Neuronal stem cell (in vitro differentiated cells): ENCODE measurements at regions not wholly inside any gene's neighbourhood (a gene's known extent, or its start where the extent isn't known, plus 50 kb on each side); places are given as distances from the start of the nearest gene placed in this dataset.

Experiments
- DNase-seq: peaks from one replicate; pipeline ENCODE4 v3.0.0-alpha.2; 2013; ENCODE audit warnings: low spot score
- H2AFZ ChIP-seq: one replicate; pipeline ENCODE4 v1.6.1; 2013; ENCODE audit warnings: mild to moderate bottlenecking, low read length, inconsistent platforms
- H2AK5ac ChIP-seq: 2 replicates; pipeline ENCODE4 v1.6.1; 2013; ENCODE audit warnings: low read depth, mild to moderate bottlenecking, inconsistent platforms, low read length, moderate library complexity, mixed read lengths
- H2BK120ac ChIP-seq: 2 replicates; pipeline ENCODE4 v1.6.1; 2013; ENCODE audit warnings: low read depth, mild to moderate bottlenecking, inconsistent platforms, low read length, moderate library complexity, mixed read lengths
- H2BK12ac ChIP-seq: one replicate; pipeline ENCODE4 v1.6.1; 2013; ENCODE audit warnings: low read length, inconsistent platforms
- H2BK15ac ChIP-seq: 2 replicates; pipeline ENCODE4 v1.6.1; 2013; ENCODE audit warnings: mild to moderate bottlenecking, low read length, inconsistent platforms, mixed read lengths
- H2BK5ac ChIP-seq: one replicate; pipeline ENCODE4 v1.6.1; 2013; ENCODE audit warnings: inconsistent platforms, mild to moderate bottlenecking, low read length, moderate library complexity
- H3K14ac ChIP-seq: one replicate; pipeline ENCODE4 v1.6.1; 2013; ENCODE audit warnings: low read length, inconsistent platforms
- H3K18ac ChIP-seq: 2 replicates; pipeline ENCODE4 v1.6.1; 2013; ENCODE audit warnings: low read length, inconsistent platforms
- H3K23ac ChIP-seq: 2 replicates; pipeline ENCODE4 v1.6.1; 2013; ENCODE audit warnings: low read depth, mild to moderate bottlenecking, mixed read lengths, low read length, inconsistent platforms; ENCODE audit not compliant: poor library complexity
- H3K27ac ChIP-seq: replicated peaks from 3 replicates; pipeline ENCODE4 v1.5.1; 2013; ENCODE audit warnings: low read length, inconsistent platforms
- H3K27me3 ChIP-seq, 3 experiments: 2 replicates each; pipeline ENCODE4 v1.6.1; 2013; ENCODE audit warnings: low read length in 3 of 3, mild to moderate bottlenecking in 2 of 3, inconsistent platforms in 1 of 3, low read depth in 1 of 3, mixed read lengths in 1 of 3, moderate library complexity in 1 of 3; ENCODE audit not compliant: control insufficient read depth in 3 of 3, insufficient read depth in 3 of 3
- H3K36me3 ChIP-seq, 2 donors: replicated peaks in 1 of 2; 2 replicates each; pipeline ENCODE4 v1.6.1; 2013; ENCODE audit warnings: low read length in 2 of 2; ENCODE audit not compliant: control insufficient read depth in 2 of 2, insufficient read depth in 2 of 2
- H3K4ac ChIP-seq: 2 replicates; pipeline ENCODE4 v1.6.1; 2013; ENCODE audit warnings: inconsistent platforms, mild to moderate bottlenecking, low read length, moderate library complexity
- H3K4me1 ChIP-seq, 2 donors: 1 replicate in 1 of 2; 2 replicates in 1 of 2; pipeline ENCODE4 v1.6.1; 2013; ENCODE audit warnings: low read length in 2 of 2, low read depth in 1 of 2; ENCODE audit not compliant: control insufficient read depth in 2 of 2, insufficient read depth in 1 of 2
- H3K4me2 ChIP-seq: one replicate; pipeline ENCODE4 v1.6.1; 2013; ENCODE audit warnings: mild to moderate bottlenecking, low read length, inconsistent platforms; ENCODE audit not compliant: insufficient read depth, poor library complexity, severe bottlenecking
- H3K4me3 ChIP-seq, 2 donors: 2 replicates each; pipeline ENCODE4 v1.5.1; 2013; ENCODE audit warnings: low read length in 2 of 2, mild to moderate bottlenecking in 2 of 2, inconsistent platforms in 1 of 2, moderate library complexity in 1 of 2
- H3K79me1 ChIP-seq: one replicate; pipeline ENCODE4 v1.6.1; 2013; ENCODE audit warnings: low read depth, mild to moderate bottlenecking, inconsistent platforms, low read length, moderate library complexity
- H3K9ac ChIP-seq: one replicate; pipeline ENCODE4 v1.6.1; 2013; ENCODE audit warnings: mild to moderate bottlenecking, low read depth, low read length, inconsistent platforms; ENCODE audit not compliant: poor library complexity
- H3K9me3 ChIP-seq, 2 donors: replicated peaks in 1 of 2; 2 replicates each; pipeline versions ENCODE3 to v1.6.1; 2013; ENCODE audit warnings: low read length in 2 of 2, mild to moderate bottlenecking in 2 of 2, inconsistent platforms in 1 of 2, low read depth in 1 of 2, mixed read lengths in 1 of 2, moderate library complexity in 1 of 2; ENCODE audit not compliant: control insufficient read depth in 2 of 2, insufficient read depth in 1 of 2
- H4K8ac ChIP-seq: one replicate; pipeline ENCODE4 v1.6.1; 2013; ENCODE audit warnings: low read depth, mild to moderate bottlenecking, inconsistent platforms, low read length, moderate library complexity
- H4K91ac ChIP-seq: one replicate; pipeline ENCODE4 v1.6.1; 2013; ENCODE audit warnings: low read length, low read depth, mild to moderate bottlenecking, inconsistent platforms; ENCODE audit not compliant: poor library complexity
- whole genome bisulfite sequencing, 2 donors: extraction: QIAGEN DNeasy Blood & Tissue Kit; methylation state at CpG; one replicate each; pipeline ENCODE4 v1.1.7; 2013; ENCODE audit warnings: missing lambda C conversion rate in 2 of 2, mixed read lengths in 1 of 2; ENCODE audit not compliant: insufficient read length in 2 of 2, insufficient replicate concordance in 1 of 2; ENCODE audit errors: extremely low coverage in 2 of 2; 5-methylcytosine and 5-hydroxymethylcytosine counted together

DNA sequence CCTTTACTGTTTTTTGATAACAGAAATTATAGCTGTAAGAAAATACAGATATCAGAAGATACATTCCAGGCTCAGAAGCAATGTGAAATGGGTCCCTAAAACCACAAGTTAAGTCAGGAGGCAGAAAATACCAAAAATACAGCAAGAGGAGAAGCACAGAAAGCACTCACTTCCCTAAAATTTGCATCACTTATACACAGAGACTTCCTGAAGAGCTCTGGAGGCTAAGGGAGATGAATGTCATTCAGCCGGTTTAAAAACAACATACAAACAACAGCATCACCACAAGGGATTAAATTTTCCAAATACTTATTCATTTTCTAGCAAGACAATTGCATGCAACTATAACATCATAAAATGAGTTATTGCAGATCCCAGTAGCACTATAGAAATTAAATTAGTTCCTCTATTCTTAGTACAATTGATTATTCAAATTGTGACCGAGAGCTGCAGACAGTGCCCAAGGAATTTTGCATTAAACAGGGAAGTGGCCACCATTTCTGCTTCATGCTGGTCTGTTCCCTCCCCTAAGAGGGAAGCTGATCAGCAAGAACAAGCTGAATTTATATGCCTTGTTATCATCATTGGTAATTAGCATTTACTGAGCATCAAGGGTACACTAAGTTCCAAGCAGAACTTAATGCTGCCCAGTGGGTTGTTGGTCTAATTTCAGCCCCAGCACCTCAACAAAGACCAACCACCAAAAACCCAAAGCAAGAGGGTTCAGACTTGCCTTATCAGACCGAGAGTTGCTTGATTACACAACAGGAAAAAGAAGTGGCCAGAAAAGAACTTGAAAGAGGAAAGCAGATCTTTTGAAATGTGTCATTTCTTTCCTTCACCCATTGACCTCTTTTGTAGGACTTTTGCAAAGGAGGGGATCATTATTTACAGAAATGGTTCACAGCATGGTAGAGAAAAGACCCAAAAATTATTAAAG is 140.7 kb downstream of the KCTD12 start:
- no peak overlapping the region for H2BK12ac ChIP-seq
- H3K14ac ChIP-seq, result no peak overlapping the region
- no peak overlapping the region for H3K23ac ChIP-seq
- H3K4ac ChIP-seq, result no peak overlapping the region
- no peaks in the 10 kb centered on the region for H3K9me3 ChIP-seq
- no peaks in the 10 kb centered on the region for H3K36me3 ChIP-seq
- no peaks in the 10 kb centered on the region for H3K79me1 ChIP-seq
- H2BK120ac ChIP-seq, result no peak overlapping the region
- no peaks in the 10 kb centered on the region for H3K4me1 ChIP-seq
- no peak overlapping the region for H4K91ac ChIP-seq
- no peaks in the 10 kb centered on the region for H3K27me3 ChIP-seq
- no peak overlapping the region for H4K8ac ChIP-seq
- H3K18ac ChIP-seq, result no peak overlapping the region
- no peak overlapping the region for H2AK5ac ChIP-seq
- no peak overlapping the region for H3K9ac ChIP-seq
- H2AFZ ChIP-seq, result no peak overlapping the region
- no peak overlapping the region for H3K4me3 ChIP-seq
- H2BK15ac ChIP-seq, result no peak overlapping the region
- no peak for DNase-seq
- no peak overlapping the region for H3K4me2 ChIP-seq
- no peak overlapping the region for H2BK5ac ChIP-seq
- no CpG with 5 or more reads among the region's 3 CpGs for WGBS, 2 donors
- no peak overlapping the region for H3K27ac ChIP-seq

- WGBS, 2 donors, result no CpG with 5 or more reads among the region's 1 CpG
- Histone ChIP-seq H4K8ac (no peak overlapping the region), H2BK12ac (no peak overlapping the region)
These were observed 144.6 kb downstream of the KCTD12 start for GRCh38 chr13:76741624-76742023.

GRCh38 chr13:76741046-76741445 is 145.2 kb downstream of the KCTD12 start:
- no peak overlapping the region for H3K14ac ChIP-seq
- no peaks in the 10 kb centered on the region for H3K4me1 ChIP-seq
- WGBS, 2 donors, result no CpG with 5 or more reads among the region's 1 CpG
- H3K9me3 ChIP-seq, result no peaks in the 10 kb centered on the region
- no peak for DNase-seq
- H2AK5ac ChIP-seq, result no peak overlapping the region
- H3K4me2 ChIP-seq, result no peak overlapping the region
- no peaks in the 10 kb centered on the region for H3K79me1 ChIP-seq
- H2AFZ ChIP-seq, result no peak overlapping the region
- H3K36me3 ChIP-seq, result no peaks in the 10 kb centered on the region
- H2BK120ac ChIP-seq, result no peak overlapping the region
- H4K91ac ChIP-seq, result no peak overlapping the region
- no peak overlapping the region for H3K4me3 ChIP-seq
- H3K23ac ChIP-seq, result no peak overlapping the region
- no peak overlapping the region for H3K9ac ChIP-seq
- H3K18ac ChIP-seq, result no peak overlapping the region
- no peak overlapping the region for H2BK12ac ChIP-seq
- no peak overlapping the region for H3K27ac ChIP-seq
- no peak overlapping the region for H2BK5ac ChIP-seq
- no peaks in the 10 kb centered on the region for H3K27me3 ChIP-seq
- H4K8ac ChIP-seq, result no peak overlapping the region
- H2BK15ac ChIP-seq, result no peak overlapping the region
- no peak overlapping the region for H3K4ac ChIP-seq

More at GRCh38 chr13:76741624-76742023, 144.6 kb downstream of the KCTD12 start:
- H3K23ac ChIP-seq, result no peak overlapping the region
- no peaks in the 10 kb centered on the region for H3K36me3 ChIP-seq
- no peak overlapping the region for H2BK15ac ChIP-seq
- H2AK5ac ChIP-seq, result no peak overlapping the region
- no peaks in the 10 kb centered on the region for H3K4me1 ChIP-seq
- H3K27ac ChIP-seq, result no peak overlapping the region
- H3K4ac ChIP-seq, result no peak overlapping the region
- H3K18ac ChIP-seq, result no peak overlapping the region
- no peaks in the 10 kb centered on the region for H3K9me3 ChIP-seq
- H2AFZ ChIP-seq, result no peak overlapping the region
- no peak overlapping the region for H3K4me3 ChIP-seq
- no peak overlapping the region for H3K9ac ChIP-seq
- H2BK120ac ChIP-seq, result no peak overlapping the region
- H3K14ac ChIP-seq, result no peak overlapping the region
- H2BK5ac ChIP-seq, result no peak overlapping the region
- H4K91ac ChIP-seq, result no peak overlapping the region
- no peak overlapping the region for H3K4me2 ChIP-seq
- no peaks in the 10 kb centered on the region for H3K79me1 ChIP-seq
- no peak for DNase-seq
- H3K27me3 ChIP-seq, result no peaks in the 10 kb centered on the region

GRCh38 chr13:76738616-76739015 is 147.6 kb downstream of the KCTD12 start:
- Histone ChIP-seq H4K91ac (no peak overlapping the region), H2AFZ (no peak overlapping the region), H3K4ac (no peak overlapping the region), H3K36me3 (no peaks in the 10 kb centered on the region), H3K4me3 (no peak overlapping the region), H2AK5ac (no peak overlapping the region), H3K27ac (no peak overlapping the region), H2BK12ac (no peak overlapping the region), H3K9ac (no peak overlapping the region), H3K9me3 (no peaks in the 10 kb centered on the region), H2BK5ac (no peak overlapping the region), H3K27me3 (no peaks in the 10 kb centered on the region), H3K79me1 (no peaks in the 10 kb centered on the region), H3K18ac (no peak overlapping the region), H3K23ac (no peak overlapping the region), H2BK15ac (no peak overlapping the region), H4K8ac (no peak overlapping the region), H2BK120ac (no peak overlapping the region), H3K14ac (no peak overlapping the region), H3K4me1 (no peaks in the 10 kb centered on the region), H3K4me2 (no peak overlapping the region)
- WGBS, 2 donors, result no CpG with 5 or more reads among the region's 3 CpGs
- DNase-seq, result no peak
